ENCODE measurements at regions not wholly inside any gene's neighbourhood (a gene's known extent, or its start where the extent isn't known, plus 50 kb on each side); places are given as distances from the start of the nearest gene placed in this dataset.
"Not testable (repeated sequence)": the region's sequence is repeated elsewhere in the genome, so short reads cannot be mapped to it uniquely, and the experiment has no call there.

DNA sequence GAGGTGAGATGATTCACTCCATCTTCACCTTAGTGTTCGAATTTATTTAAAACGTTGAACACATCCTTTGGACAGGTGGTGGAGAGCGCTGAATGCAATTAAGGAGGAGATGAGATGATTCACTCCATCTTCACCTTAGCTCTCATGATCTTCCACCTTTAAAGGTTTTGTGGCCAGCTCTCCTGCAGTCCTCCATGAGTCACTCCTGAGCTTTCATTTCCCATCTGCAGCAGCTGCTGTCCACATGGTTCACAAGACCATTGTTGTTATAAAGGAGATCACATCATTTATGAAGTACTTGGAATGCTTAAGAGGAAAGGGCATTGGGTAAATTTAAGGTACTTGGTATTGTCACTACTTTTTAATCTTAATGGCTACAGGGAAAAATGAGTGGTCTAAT is 298.5 kb downstream of the PAX3 start:
- in situ Hi-C loops (cut with MboI; ENCODE audit: low sequenced_read_pairs), result no loop called here

DNA sequence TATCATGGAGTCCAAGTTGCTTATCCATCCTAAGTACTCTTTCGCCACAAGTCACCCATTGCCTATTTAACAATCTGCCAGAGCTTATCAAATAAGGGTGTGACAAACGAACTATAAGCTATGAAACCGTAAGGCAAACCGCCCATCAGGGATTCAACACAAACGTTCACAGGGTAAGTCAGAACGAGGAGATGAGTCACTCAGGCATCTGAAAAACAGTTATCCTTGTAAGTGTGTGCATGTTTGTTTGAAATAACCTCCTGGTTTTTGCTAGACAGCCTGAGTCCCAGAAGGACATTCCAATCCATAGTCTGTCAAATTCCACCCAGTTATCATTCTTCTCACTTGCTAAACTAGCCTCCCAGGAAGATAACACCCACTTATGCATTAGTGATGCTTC is 299.1 kb downstream of the PAX3 start:
- in situ Hi-C loops (cut with MboI; ENCODE audit: low sequenced_read_pairs), result no loop called here

DNA sequence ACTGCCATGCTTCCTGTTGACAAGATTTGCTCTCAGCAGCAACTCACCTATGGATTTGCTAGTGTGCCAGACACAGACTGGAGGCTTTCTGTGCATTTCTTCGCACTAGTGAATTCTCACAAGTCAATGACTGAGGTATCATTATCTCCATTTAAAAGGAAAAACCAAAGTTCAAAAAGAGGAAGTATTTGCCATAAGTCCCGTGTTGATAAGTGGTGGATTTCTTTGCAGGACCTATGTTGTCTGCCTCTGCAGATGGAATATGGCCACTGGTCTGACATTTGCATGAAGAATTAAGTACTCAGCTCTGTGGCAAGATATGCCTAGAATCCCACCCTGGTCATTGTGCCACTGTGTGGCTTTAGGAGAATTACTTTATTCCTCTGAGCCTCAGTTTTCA is 299.6 kb downstream of the PAX3 start:
- in situ Hi-C loops (cut with MboI; ENCODE audit: low sequenced_read_pairs), result no loop called here

DNA sequence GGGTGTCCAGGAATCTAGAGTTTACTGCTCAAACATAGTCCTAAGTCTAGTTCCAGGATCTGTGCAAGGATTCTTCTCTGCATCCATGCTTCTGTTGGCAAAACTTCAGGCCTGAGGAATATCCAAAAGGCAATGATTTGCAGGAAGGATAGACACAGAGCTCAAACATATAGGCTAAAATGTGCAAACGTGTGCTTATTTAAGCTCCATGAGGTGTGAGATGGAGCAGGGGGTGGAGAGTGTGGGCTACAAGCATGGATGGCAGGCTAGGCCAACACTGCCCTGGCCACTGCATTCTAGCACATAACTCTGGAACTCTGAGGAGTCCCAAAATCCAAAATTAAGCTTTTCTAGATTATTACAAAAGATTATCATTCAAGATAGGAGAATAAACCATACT is 301.1 kb downstream of the PAX3 start:
- in situ Hi-C loops (cut with MboI; ENCODE audit: low sequenced_read_pairs), result no loop called here

DNA sequence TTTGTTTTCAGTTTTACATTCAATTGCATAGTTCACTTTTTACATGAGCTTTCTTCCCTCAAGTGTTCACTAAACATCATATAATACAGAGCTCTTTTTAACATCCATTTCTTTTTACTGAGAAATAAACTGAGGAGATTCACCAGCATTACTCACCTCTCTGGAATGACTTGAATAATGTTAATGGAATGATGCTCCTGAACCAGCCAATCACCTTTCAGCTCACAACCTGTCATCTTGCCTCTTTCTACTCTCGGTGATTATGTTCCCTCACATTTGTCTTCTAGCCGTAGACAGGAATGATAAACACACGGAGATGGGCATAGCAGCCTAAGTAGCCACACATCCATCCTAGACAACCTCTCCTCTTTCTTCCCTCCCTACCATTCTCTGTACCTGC is 301.7 kb downstream of the PAX3 start:
- in situ Hi-C loops (cut with MboI; ENCODE audit: low sequenced_read_pairs), result no loop called here

DNA sequence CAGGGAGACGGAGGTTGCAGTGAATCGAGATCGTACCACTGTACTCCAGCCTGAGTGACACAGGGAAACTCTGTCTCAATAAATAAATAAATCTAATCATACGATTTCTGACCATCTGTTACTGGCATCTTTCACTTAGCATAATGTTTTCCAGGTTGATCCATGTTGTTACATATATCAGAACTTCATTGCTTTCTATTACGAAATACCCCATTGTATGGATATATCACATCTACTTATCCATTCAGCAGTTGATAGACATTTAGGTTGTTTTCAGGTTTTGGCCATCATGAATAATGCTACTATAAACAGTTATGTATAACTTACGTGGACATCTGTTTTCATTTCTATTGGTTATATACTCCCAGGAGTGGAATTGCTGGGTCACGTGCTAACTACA is 303.9 kb downstream of the PAX3 start:
- in situ Hi-C loops (cut with MboI; ENCODE audit: low sequenced_read_pairs), result no loop called here

DNA sequence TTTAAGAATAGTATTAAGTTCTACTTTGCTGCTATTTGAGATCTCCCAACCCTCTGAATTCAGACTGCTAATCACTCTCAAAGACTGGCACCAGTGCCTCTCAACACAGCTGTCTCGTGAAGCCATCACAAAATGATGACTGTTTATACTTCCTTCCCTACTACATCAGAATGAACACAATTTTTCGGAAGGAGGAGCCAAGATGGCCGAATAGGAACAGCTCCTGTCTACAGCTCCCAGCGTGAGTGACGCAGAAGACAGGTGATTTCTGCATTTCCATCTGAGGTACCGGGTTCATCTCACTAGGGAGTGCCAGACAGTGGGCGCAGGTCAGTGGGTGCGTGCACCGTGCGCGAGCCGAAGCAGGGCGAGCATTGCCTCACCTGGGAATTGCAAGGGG is 314.4 kb downstream of the PAX3 start:
- in situ Hi-C loops (cut with MboI; ENCODE audit: low sequenced_read_pairs), result not testable (repeated sequence)

DNA sequence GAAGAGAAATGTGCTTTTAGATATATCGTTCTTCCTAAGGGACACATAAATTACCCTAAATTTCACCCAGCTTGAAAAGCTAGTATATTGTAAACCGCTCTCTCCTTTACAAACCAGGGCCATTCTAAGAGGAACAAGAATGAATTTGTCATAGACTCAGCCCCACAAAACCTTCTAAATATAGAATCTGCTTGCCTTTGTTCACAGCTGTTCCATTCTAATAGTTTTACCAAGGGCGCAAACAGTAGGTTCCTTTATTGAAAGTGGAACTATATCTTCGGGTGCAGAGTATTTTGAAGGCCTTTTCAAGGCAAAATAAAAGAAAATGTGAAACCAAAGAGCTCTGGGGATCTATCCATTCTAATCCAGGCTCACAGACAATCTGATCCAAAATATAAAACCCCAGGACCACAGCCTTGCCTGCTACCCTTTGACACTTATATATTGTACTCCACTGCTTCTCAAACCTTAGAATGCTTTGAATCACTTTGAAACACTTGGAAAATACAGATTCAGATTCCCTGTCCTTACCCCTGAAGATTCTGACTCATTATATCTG is 316.8 kb downstream of the PAX3 start:
- in situ Hi-C loops (cut with MboI; ENCODE audit: low sequenced_read_pairs), result no loop called here

DNA sequence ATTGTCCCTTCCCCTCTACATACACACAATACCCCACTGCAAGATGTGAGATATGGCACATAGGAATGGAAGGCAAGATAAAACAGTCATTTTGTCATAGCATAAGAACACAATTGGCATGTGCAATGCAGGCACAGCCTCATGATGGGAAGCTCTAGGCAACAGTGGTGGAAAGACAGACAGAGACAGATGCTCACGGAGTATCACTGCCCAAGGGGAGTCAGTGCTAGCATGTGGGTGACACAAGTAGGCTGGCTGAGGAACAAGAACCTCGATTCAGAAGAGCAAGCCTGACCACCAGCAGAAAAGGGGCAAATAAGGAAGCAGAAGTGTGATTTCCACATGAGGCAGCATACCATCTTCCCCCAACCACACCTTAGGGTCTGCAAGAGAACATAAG is 323.6 kb downstream of the PAX3 start:
- in situ Hi-C loops (cut with MboI; ENCODE audit: low sequenced_read_pairs), result no loop called here

DNA sequence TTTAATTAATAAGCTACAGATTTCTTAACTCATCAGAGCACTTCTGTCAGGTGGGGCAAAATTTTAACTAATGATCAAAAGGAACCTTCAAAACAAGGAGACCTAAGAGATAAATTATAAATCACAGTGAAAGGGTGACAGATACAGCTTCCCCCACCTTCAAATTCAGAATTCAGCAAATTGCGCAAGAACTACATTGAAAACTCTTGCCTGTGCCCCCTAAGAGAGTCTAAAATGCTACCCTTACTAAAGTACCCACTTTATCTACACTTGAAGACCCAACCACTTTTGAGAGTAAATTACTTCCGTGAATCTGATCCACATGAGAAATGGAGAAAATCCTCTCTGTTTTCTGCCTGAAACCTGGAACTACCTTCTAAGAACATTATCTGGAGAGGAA is 324.9 kb downstream of the PAX3 start:
- in situ Hi-C loops (cut with MboI; ENCODE audit: low sequenced_read_pairs), result no loop called here

DNA sequence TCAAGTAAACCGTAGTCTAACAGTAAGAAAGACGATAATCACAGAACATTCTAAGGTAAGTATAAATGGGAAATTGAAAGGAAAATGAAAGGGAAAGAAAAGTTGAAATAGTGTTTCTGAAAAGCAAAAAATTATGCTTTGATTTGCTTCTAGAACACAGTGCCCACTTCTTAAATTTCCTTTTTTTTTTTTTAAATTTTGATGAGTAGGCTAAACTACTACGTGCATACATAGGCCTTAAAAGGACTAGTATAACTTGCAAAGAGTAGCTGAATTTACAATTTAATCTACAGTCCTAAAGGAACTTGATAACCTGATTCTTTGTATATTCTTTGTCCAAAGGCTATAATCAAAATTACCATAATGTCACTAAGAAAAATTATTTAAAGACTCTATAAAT is 325.3 kb downstream of the PAX3 start:
- in situ Hi-C loops (cut with MboI; ENCODE audit: low sequenced_read_pairs), result no loop called here

DNA sequence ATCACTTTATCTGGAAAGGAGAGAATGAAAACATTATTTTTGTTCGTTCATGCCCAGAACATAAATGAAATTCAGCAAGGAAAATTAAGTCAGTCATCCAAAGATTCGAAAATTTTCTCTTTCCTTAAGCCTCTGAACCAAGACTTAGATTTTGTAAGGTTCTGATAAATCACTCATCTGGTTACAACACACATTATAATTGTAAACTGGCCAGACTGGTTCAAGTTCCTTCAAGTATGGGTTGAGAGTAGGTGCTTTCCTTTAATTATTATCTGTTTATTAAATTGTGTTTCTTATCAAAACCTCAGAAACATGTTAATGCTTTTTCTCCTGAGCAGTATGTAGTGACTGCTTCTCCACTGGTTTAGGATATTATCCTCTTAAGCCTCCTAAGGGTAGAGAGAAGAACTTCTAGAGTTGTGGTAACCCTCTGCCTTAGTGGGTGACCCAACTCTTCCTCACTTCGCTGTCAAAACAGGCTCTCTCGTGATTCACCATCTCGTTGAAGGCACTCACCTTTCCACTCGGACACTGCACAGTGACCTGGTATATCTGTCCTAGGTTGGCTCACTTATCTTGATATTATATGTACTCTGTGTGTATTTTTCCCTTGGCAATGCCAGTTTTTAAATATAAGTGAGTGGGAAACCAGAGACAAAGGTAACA is 325.9 kb downstream of the PAX3 start:
- in situ Hi-C loops (cut with MboI; ENCODE audit: low sequenced_read_pairs), result no loop called here

DNA sequence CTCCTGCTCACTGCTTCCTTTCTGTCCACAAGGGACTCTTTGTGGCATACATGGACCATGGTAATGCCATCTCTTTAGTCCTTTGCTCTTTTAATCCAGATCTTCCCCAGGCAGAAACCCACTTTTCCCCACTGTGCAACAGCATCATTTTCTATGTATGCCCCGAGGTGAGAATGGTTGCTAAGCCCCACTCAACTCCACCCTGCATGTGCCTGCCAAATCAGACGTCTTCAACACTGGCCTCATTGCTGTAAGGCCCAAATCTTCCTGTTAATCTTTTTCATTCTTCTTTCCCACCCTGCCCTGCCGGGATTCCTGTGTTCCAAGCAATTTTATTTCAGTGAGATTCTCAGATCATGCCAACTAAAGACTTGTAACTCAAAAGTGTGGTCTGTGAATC is 328.4 kb downstream of the PAX3 start:
- in situ Hi-C loops (cut with MboI; ENCODE audit: low sequenced_read_pairs), result no loop called here

DNA sequence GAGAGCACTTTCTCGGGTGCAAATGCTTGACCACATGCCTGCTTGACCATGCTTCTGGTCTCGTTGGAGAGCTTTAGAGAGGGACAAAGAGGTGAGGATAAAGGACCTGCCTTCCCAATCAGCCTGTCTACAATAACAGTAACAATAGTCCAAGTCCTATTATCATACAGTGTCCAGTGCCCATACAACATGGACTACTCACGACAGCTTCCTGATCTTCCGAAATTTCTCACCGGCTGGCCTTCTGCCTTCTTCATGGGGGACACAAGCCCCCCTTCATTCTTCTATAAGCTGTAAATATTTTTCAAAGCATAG is 329.0 kb downstream of the PAX3 start:
- in situ Hi-C loops (cut with MboI; ENCODE audit: low sequenced_read_pairs), result no loop called here

DNA sequence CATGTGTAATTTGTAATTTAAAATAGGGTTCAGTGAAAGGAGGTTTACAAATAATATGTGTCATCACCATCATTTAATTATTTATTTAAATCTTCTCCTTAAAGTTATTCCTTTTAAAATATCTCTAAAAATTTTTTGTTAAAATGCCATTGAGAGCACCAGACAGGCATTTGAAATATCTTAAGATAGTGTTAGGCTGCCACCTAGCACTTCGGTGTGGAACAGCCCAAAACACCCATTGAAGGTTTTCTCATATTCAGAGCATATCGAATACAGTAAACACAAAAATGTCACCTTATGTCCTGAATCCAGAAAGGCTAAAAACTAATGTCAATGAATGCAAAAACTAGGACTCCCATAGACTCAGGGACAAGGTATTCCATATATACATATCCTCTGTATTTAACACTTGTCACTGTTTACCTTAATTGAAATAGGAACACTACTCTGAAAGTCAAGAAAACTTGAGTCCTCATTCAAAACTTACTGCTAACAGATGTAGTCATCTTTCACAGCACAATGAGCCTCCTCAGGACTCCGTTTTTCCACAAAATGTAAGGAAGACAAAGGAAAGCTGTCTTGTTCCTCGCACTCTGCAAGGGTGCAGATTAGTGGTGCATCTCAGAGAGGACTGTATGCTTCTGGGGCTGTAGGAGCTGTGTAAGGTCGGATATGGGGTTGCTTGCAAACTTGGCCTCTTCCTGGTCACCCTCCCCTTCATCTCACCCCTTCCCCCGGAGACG is 329.5 kb downstream of the PAX3 start:
- in situ Hi-C loops (cut with MboI; ENCODE audit: low sequenced_read_pairs), result no loop called here

DNA sequence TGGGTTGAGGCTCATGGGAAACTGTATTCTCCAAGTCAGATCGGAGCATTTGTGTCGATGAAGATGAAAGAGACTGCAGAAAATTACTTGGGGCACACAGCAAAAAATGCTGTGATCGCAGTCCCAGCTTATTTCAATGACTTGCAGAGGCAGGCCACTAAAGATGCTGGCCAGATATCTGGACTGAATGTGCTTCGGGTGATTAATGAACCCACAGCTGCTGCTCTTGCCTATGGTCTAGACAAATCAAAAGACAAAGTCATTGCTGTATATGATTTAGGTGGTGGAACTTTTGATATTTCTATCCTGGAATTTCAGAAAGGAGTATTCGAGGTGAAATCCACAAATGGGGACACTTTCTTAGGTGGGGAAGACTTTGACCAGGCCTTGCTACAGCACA is 336.6 kb downstream of the PAX3 start:
- in situ Hi-C loops (cut with MboI; ENCODE audit: low sequenced_read_pairs), result no loop called here

DNA sequence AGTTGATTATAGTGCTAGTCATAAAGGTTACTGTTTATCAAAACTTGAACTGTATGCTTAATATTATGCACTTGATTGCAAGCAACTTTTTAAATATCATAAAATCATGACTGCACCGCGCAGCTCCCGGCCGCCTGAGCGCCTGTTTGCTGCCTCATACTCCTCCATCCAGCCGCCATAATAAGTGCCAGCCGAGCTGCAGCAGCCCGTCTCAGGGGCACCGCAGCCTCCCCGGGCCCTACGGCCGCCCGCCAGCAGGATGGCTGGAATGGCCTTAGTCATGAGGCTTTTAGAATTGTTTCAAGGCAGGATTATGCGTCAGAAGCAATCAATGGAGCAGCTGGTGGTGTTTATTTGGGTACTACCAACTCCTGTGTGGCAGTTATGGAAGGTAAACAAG is 337.2 kb downstream of the PAX3 start:
- in situ Hi-C loops (cut with MboI; ENCODE audit: low sequenced_read_pairs), result no loop called here

DNA sequence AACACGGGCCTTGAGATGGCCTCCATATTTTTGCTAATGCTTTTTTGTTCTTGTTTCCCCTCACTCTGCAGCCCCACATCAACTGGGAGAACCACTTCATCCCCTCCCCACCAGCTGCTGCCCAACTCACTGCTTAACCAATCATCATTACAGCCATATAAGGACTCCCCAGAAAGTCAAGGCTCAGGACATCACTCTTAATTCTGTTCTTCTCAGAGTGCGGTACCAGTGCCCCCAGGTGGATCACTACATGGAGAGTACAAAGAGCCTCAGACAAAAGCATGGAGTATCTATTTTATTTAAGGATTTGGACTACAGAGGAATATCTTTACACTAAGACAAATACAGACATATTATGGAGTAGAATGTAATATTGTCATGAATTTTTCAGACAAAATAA is 340.6 kb downstream of the PAX3 start:
- in situ Hi-C loops (cut with MboI; ENCODE audit: low sequenced_read_pairs), result no loop called here

DNA sequence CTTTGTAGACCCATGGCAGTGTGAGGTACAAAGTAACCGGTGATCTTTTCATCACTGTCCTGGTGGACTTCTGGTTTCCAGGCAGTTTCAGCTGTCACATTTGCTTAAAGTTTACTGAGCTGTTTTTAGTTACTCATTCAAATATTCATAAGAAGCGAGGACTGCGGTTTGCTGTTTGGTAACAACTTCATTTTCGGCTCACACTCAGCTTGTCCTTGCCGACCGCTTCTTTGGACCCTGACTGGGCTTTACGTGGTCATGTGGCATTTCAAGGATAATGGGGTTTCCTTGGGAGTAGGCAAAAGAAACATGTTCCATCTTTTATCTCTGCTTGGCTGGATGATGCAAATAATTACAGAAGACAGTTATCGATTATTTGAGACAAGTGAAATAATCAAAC is 350.7 kb downstream of the PAX3 start:
- in situ Hi-C loops (cut with MboI; ENCODE audit: low sequenced_read_pairs), result no loop called here

DNA sequence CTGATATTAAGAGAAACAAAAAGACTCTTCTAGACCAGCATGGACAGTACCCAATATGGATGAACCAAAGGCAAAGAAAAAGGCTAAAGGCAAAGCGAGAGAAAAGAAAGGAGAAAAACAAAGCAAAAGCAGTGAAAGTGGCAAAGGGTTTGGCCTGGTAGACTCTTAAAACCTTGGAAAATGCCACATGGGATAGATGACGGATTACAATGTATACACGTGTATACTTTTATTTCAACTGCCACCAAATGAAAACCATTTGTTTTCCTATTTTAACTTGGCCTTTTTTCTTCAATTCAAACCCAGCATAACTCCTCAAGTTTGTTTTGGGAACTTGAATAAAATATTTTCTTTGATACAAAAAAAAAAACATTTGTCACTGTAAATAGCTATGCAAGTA is 354.3 kb downstream of the PAX3 start:
- in situ Hi-C loops (cut with MboI; ENCODE audit: low sequenced_read_pairs), result not testable (repeated sequence)

DNA sequence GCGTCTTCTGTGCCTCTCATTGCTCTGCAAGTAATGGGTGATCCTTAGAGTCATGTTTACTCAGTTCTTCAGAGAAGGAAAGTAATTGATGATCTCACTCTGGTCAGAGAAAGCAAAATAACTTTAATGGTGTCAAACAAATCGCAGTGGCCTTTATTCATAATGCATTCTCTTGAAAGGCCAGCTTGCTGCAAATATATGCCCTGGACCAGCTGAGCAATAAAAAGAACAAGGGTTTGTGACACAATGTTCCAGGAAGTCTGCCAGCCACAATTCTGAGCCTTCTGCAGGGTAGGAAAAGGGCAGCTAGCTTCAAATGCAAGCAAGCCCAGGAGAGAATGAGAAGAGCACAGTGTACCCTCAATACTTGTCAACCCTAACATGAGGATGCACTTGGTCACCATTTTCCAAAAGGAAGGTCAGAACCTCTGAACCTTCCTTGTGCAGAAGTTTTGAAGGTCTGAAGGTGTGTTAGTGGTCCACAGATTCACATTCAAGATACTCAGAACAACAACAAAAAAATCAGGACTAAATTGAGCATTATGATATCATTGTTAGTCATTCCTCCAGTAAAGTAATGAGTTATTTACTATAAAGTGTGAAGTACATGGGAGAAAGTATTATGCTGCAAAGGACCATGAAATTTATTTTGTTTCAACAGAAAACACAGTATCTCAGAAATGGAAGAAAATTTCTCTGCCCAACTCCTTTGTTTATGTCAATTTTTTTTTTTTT is 355.6 kb downstream of the PAX3 start:
- in situ Hi-C loops (cut with MboI; ENCODE audit: low sequenced_read_pairs), result no loop called here
